ENCODE measurements at regions not wholly inside any gene's neighbourhood (a gene's known extent, or its start where the extent isn't known, plus 50 kb on each side); places are given as distances from the start of the nearest gene placed in this dataset.

GRCh38 chr1:94672001-94672400 lies 130.4 kb upstream of the F3 start:
- CTCF ChIA-PET, result no interaction called here

DNA sequence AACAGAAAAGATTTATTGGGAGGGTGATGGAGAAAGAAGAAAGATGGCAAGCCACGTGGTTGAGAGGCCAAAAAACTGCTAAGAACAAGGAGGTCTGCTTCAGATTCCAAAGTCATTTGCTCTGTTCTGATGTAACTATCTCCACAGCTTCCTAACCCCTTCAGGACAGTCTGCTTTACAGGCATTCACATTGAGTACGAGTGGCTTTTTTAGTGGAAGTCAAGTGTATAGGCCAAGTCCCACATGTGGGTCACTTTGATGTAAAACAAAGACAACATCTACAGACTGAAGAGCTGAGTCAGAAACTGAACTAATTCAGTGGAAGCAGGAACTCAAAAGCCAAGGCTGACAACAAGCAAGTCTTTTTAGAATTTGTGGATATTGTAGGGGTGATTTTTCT lies 128.7 kb upstream of the F3 start:
- TF ChIP-seq, protein P1, sequence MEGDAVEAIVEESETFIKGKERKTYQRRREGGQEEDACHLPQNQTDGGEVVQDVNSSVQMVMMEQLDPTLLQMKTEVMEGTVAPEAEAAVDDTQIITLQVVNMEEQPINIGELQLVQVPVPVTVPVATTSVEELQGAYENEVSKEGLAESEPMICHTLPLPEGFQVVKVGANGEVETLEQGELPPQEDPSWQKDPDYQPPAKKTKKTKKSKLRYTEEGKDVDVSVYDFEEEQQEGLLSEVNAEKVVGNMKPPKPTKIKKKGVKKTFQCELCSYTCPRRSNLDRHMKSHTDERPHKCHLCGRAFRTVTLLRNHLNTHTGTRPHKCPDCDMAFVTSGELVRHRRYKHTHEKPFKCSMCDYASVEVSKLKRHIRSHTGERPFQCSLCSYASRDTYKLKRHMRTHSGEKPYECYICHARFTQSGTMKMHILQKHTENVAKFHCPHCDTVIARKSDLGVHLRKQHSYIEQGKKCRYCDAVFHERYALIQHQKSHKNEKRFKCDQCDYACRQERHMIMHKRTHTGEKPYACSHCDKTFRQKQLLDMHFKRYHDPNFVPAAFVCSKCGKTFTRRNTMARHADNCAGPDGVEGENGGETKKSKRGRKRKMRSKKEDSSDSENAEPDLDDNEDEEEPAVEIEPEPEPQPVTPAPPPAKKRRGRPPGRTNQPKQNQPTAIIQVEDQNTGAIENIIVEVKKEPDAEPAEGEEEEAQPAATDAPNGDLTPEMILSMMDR (conservative IDR thresholded peaks at IDR 0.05; ENCODE audit: low read depth, low read length), result no peak
- no peak for TF ChIP-seq EZH2 (IDR thresholded peaks at IDR 0.05; ENCODE audit: borderline replicate concordance, low read depth, low read length, poor library complexity, severe bottlenecking)
- Histone ChIP-seq H3K27ac (ENCODE audit: low read depth, low read length, poor library complexity, severe bottlenecking) (no peak overlapping the region), H3K36me3 (ENCODE audit: insufficient read depth, low read length, poor library complexity, severe bottlenecking) (no peaks in the 10 kb centered on the region), H3K4me1 (ENCODE audit: insufficient read depth, low read length, poor library complexity, severe bottlenecking) (peaks cover 14% of the 10 kb centered on the region), H3K9me3 (ENCODE audit: low read depth, low read length, poor library complexity, severe bottlenecking) (no peaks in the 10 kb centered on the region), H3K4me3 (ENCODE audit: low read depth, low read length, poor library complexity, severe bottlenecking) (no peak overlapping the region), H3K27me3 (replicated peaks; ENCODE audit: insufficient read depth, low read depth, low read length, poor library complexity) (no peaks in the 10 kb centered on the region)
- BruUV-seq (replicated peaks), result no TSS peak
- CTCF ChIA-PET, result no interaction called here
- POLR2A ChIA-PET (ENCODE audit: low non-redundant PET), result no interaction called here
- intact Hi-C loops (cut with micrococcal nuclease; ENCODE audit: unreplicated experiment), result no loop called here
- DNase-seq (ENCODE audit: low spot score), result no peak

More at GRCh38 chr1:94672001-94672400, 130.4 kb upstream of the F3 start:
- no TSS peak for BruUV-seq (replicated peaks)
- no peak for DNase-seq (ENCODE audit: low spot score)
- Histone ChIP-seq H3K36me3 (ENCODE audit: insufficient read depth, low read length, poor library complexity, severe bottlenecking) (no peaks in the 10 kb centered on the region), H3K27ac (ENCODE audit: low read depth, low read length, poor library complexity, severe bottlenecking) (no peak overlapping the region), H3K4me1 (ENCODE audit: insufficient read depth, low read length, poor library complexity, severe bottlenecking) (peaks cover 2% of the 10 kb centered on the region), H3K9me3 (ENCODE audit: low read depth, low read length, poor library complexity, severe bottlenecking) (no peaks in the 10 kb centered on the region), H3K4me3 (ENCODE audit: low read depth, low read length, poor library complexity, severe bottlenecking) (no peak overlapping the region), H3K27me3 (replicated peaks; ENCODE audit: insufficient read depth, low read depth, low read length, poor library complexity) (no peaks in the 10 kb centered on the region)
- POLR2A ChIA-PET (ENCODE audit: low non-redundant PET), result no interaction called here
- TF ChIP-seq, protein P1 (conservative IDR thresholded peaks at IDR 0.05; ENCODE audit: low read depth, low read length), result no peak
- no peak for TF ChIP-seq EZH2 (IDR thresholded peaks at IDR 0.05; ENCODE audit: borderline replicate concordance, low read depth, low read length, poor library complexity, severe bottlenecking)
- intact Hi-C loops (cut with micrococcal nuclease; ENCODE audit: unreplicated experiment), result no loop called here

DNA sequence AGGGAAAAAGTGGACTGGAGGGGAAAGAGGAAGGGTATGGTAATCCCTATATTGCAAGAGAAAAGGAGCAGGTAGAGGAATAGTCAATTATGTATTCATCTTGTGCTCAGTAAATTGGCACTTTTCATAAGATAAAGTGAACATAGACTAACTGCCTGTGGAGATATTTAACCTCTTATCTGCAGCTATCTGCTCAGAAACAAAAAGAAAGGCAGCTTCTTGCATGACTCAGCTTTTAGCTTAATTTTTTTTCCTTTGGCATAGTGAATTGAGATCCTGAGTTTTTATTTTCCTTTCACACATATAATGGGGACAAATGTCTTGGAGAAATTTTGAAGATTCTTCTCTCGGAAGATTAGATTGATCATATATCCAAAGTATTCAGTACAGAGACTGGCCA lies 127.6 kb upstream of the F3 start:
- CTCF ChIA-PET, result no interaction called here
- H3K27me3 ChIP-seq (replicated peaks; ENCODE audit: insufficient read depth, low read depth, low read length, poor library complexity), result no peaks in the 10 kb centered on the region

More for the DNA sequence above, 127.6 kb upstream of the F3 start:
- no peak overlapping the region for H3K27ac ChIP-seq (ENCODE audit: low read depth, low read length, poor library complexity, severe bottlenecking)
- no TSS peak for BruUV-seq (replicated peaks)
- H3K4me1 ChIP-seq (ENCODE audit: insufficient read depth, low read length, poor library complexity, severe bottlenecking), result peaks cover 14% of the 10 kb centered on the region
- H3K9me3 ChIP-seq (ENCODE audit: low read depth, low read length, poor library complexity, severe bottlenecking), result no peaks in the 10 kb centered on the region
- POLR2A ChIA-PET (ENCODE audit: low non-redundant PET), result no interaction called here
- no peak for DNase-seq (ENCODE audit: low spot score)
- no peak for TF ChIP-seq EZH2 (IDR thresholded peaks at IDR 0.05; ENCODE audit: borderline replicate concordance, low read depth, low read length, poor library complexity, severe bottlenecking)
- TF ChIP-seq, protein P1 (conservative IDR thresholded peaks at IDR 0.05; ENCODE audit: low read depth, low read length), result no peak
- H3K36me3 ChIP-seq (ENCODE audit: insufficient read depth, low read length, poor library complexity, severe bottlenecking), result no peaks in the 10 kb centered on the region
- no peak overlapping the region for H3K4me3 ChIP-seq (ENCODE audit: low read depth, low read length, poor library complexity, severe bottlenecking)
- intact Hi-C loops (cut with micrococcal nuclease; ENCODE audit: unreplicated experiment), result no loop called here

Data from A673 (cell line).